HG03064 (cell line): ENCODE measurements at regions not wholly inside any gene's neighbourhood (a gene's known extent, or its start where the extent isn't known, plus 50 kb on each side); places are given as distances from the start of the nearest gene placed in this dataset.
"Not testable (repeated sequence)": the region's sequence is repeated elsewhere in the genome, so short reads cannot be mapped to it uniquely, and the experiment has no call there.

Experiments used
- ATAC-seq: cut with Tn5 transposase; IDR thresholded peaks from one replicate; pipeline ENCODE4 v1.9.1; 2021; ENCODE audit warnings: low read depth; ENCODE audit not compliant: unreplicated experiment

GRCh38 chr6:121633309-121633708 lies 197.9 kb downstream of the GJA1 start:
- no peak for ATAC-seq

GRCh38 chr6:121634586-121634985 lies 199.1 kb downstream of the GJA1 start:
- not testable (repeated sequence) for ATAC-seq

GRCh38 chr6:121635355-121635754 lies 199.9 kb downstream of the GJA1 start:
- no peak for ATAC-seq

GRCh38 chr6:121636217-121636616 lies 200.8 kb downstream of the GJA1 start:
- ATAC-seq = not testable (repeated sequence)

DNA sequence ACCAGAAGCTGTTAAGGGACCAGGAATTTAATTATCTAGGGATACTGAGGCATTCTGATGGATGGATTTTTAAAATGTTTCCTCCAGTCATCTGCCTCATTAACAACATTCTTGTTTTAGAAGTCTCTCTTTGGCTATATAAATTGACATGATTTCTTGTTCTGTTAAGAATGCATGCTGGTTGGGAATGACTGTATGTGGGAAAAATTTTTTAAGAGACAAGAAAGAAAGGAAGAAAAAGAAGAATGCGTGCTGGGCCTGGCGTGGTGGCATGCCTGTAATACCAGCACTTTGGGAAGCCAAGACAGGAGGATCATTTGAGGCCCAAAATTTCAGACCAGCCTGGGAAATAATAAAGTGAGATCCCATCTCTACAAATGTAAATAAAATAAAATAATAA lies 203.6 kb downstream of the GJA1 start:
- ATAC-seq = no peak

GRCh38 chr6:121641158-121641557 lies 205.7 kb downstream of the GJA1 start:
- ATAC-seq = no peak

- ATAC-seq = no peak
These were observed 209.8 kb downstream of the GJA1 start for GRCh38 chr6:121645100-121645745.

- no peak for ATAC-seq
These were observed 212.5 kb downstream of the GJA1 start for GRCh38 chr6:121647905-121648304.

DNA sequence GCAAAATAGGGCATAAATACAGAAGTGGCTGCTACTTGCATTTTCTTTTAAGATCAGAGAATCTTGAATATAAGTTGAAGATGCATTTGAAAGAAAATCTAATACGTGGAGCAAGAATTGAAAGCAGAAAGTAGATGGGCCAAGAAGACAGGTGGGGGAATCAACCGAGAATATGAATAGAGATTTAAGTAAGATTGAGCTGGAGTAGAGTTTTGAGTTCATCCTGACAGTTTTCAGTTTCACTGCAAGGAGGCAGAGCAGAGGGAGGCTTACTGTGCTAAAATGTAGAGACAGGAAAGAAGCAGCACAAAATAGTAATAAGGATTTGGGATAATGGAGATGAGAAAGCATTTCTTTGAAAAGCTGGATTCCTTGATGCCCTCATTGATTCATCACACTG lies 214.5 kb downstream of the GJA1 start:
- no peak for ATAC-seq

DNA sequence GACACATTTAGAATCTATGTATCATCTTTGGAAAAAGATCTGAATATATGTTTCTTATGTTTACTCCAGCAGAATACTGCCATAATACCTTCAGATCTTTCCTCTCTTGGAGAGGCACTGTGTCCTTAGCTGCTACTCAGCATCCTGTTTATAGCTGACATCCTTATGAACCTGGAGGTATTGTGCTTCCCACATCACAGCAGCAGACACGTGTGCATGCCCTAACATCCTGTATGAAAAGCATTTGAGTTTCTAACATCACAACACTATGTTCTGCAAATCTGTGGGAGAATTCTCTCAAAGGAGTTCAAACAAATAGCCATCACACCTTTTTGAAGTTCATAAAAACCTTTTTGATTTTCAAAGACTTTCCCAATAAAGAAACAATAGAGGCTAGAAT lies 216.0 kb downstream of the GJA1 start:
- ATAC-seq = no peak

DNA sequence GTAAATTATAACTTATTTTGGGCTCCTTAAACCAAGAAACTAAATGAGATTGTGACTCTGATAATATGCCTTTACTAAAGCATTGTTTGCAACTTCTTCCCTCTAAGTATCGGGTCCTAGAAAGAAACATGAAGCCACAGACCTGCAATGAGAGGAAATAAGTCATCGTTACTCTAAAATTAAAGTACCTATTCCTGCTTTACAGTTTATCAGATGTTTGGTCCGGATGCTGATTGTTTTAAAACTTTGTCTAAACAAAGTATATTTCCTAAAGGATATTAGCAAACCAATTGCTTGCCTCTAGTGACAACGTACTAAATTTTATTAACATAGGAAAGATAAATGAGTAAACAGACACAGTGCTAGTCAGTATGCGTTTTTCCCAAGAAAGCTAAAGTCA lies 216.8 kb downstream of the GJA1 start:
- ATAC-seq = no peak

DNA sequence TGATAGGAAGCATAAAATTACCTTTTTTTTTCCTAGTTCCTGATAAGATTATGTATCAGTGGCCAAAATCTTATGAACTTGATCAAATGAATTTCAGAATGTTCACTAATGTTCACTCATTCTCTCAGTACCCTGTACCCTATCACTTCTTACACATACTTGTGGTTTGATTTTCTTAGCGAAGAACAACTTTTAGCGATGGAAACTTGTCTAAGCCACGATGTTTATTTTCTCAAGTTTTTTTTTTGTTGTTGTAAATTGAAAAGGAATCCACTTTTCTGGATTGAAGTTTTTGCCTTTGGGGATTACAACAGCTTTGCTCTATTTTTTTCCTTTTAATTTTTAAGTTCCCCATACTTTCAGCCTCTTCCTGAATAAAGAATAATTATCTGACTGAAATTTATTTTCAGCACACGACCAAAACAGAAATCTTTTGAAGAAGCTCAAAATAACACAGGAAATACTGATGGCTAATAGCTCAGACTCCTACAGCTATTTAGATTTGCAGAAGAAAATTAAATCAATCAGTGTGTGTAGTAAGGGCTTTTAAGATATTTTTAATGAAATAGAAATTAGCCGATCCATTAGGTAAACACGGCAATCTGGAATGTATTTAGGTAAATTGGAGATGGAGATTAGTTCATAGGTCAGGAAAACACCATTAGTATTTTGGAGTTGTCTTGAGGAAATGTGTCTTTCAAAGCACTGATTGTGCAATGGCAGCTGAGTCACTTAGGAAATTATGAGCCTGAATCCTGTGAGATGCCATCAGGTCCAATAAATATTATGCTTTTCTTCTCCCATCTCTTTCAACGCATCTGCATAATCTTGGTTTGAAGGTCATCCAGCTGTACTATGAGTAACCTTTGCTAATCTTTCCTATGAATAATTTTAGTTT lies 217.5 kb downstream of the GJA1 start:
- no peak for ATAC-seq

- ATAC-seq = no peak
These were observed 218.2 kb downstream of the GJA1 start for GRCh38 chr6:121653624-121654008.

DNA sequence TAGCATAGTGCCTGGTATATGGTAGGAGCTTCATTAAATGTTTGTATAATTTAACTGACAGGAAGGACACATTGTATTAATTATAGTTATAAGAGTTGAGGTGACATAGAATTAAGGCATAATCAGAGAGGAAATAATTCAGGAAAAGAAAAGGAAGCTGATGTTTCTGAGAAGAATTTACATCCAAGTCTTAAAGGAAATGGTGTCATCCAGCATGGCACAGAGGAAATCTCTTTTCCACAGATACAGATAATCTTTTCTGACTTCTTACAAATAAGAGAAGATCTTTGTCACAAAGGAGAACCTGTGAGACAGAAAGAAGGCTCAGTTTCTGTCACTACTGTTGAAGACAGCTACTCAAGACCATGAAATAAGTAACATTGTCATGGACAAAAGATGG lies 222.5 kb downstream of the GJA1 start:
- ATAC-seq = no peak

DNA sequence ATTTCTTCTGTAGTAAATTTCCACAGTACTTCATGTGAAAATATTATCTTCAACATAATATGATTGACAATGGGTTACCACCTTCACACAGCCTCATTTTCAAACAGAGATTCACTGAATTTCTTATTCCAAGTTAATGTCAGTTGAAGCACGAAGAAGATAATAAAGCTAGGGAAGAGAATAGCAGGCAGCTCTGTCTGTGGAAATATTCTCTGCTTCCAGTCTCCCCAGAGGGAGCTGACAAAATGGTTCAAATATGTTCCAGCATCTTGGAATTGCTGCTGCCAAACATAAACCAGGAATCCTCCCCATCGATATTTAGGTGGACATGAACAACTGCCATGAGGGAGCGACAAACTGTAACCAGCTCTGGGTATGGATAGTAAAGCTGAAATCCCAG lies 224.8 kb downstream of the GJA1 start:
- ATAC-seq = no peak

DNA sequence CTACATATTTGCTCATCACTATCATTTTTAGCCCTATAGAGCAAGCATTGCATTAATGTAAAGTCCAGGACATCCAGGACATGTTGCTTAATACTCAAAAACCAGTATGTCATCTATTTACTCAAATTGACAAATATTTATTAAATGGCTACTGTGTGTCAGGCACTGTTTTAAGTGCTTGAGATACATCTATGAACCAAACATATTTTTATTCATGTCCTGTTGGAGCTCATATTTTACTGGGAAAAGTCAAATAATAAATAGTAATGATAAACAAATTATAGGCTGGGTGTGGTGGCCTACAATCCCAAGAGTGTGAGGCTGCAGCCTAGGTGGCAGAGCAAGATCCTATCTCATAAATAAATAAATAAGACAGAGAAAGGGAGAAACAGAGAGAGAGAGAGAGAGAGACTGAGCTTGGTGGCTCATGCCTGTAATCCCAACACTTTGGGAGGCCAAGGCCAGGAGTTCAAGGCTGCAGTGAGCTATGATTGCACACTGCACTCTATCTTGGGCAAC lies 227.9 kb downstream of the GJA1 start:
- ATAC-seq = no peak

DNA sequence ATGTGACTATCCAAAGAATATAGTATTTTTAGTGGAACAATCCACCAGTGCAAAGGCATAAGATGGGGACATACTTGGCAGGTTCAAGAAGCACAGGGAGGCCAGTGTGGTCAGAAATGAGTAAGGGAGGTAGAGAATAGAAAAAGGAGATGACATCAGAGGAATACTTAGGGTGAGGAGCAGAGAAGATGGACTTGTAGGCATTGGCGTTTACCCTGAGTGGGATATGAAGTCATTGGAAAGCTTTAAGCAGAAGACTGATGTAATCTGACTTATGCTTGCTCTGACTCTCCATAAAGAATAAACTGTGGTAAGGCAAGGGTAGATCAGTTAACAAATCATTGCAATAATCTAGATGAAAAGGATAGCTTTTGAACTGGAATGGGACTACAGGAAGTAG lies 228.7 kb downstream of the GJA1 start:
- ATAC-seq = no peak

- ATAC-seq = no peak
These were observed 231.4 kb downstream of the GJA1 start for GRCh38 chr6:121666814-121667213.

GRCh38 chr6:121668259-121668658 lies 232.8 kb downstream of the GJA1 start:
- no peak for ATAC-seq

GRCh38 chr6:121670511-121670910 lies 235.1 kb downstream of the GJA1 start:
- ATAC-seq = no peak

- ATAC-seq = no peak
These were observed 242.1 kb downstream of the GJA1 start for GRCh38 chr6:121677571-121677970.

DNA sequence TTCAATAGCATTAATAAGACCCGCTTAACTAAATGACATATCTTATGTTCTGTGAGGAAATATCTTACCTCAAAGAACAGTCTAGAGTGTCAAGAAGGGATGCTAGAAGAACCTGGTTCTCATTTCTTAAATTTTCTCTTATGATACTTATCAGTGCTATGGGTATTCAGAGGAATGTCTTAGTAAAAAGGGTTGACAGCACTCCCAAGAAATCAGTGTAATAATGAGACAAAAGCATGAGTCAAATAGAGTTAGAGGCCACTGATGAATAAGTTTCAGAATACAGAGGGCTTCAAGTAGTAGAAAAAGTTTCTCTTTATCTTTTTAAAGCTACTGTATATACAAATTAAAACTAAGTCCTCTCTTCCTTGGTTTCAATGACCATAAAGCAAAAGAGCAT lies 242.8 kb downstream of the GJA1 start:
- no peak for ATAC-seq
